ENCODE measurements at regions not wholly inside any gene's neighbourhood (a gene's known extent, or its start where the extent isn't known, plus 50 kb on each side); places are given as distances from the start of the nearest gene placed in this dataset.

DNA sequence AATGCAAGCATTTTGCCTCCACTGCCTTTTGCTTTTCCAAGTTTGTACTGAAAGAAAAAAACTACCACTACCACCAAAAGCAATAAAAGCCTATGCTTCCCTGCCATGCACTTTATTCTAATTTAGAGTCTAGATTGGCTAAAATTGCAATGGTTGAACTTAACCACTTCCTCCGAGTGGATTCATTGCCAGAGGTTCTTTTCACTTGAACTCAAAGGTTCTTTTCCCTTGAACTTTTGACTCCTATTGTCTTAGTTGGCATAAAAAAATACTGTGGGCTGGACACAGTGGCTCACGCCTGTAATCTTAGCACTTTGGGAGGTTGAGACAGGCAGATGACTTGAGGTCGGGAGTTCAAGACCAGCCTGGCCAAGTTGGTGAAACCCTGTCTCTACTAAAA lies 319.8 kb upstream of the GOT2 start:
- no peak for TF ChIP-seq POLR2AphosphoS5 (IDR thresholded peaks at IDR 0.05)
- TF ChIP-seq, protein P1, sequence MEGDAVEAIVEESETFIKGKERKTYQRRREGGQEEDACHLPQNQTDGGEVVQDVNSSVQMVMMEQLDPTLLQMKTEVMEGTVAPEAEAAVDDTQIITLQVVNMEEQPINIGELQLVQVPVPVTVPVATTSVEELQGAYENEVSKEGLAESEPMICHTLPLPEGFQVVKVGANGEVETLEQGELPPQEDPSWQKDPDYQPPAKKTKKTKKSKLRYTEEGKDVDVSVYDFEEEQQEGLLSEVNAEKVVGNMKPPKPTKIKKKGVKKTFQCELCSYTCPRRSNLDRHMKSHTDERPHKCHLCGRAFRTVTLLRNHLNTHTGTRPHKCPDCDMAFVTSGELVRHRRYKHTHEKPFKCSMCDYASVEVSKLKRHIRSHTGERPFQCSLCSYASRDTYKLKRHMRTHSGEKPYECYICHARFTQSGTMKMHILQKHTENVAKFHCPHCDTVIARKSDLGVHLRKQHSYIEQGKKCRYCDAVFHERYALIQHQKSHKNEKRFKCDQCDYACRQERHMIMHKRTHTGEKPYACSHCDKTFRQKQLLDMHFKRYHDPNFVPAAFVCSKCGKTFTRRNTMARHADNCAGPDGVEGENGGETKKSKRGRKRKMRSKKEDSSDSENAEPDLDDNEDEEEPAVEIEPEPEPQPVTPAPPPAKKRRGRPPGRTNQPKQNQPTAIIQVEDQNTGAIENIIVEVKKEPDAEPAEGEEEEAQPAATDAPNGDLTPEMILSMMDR (IDR thresholded peaks at IDR 0.05): no peak
- TF ChIP-seq POLR2A (IDR thresholded peaks at IDR 0.05): no peak
- no peak for TF ChIP-seq EP300 (IDR thresholded peaks at IDR 0.05)

All from stomach (tissue), 4 donors.